ENCODE measurements at regions not wholly inside any gene's neighbourhood (a gene's known extent, or its start where the extent isn't known, plus 50 kb on each side); places are given as distances from the start of the nearest gene placed in this dataset.

DNA sequence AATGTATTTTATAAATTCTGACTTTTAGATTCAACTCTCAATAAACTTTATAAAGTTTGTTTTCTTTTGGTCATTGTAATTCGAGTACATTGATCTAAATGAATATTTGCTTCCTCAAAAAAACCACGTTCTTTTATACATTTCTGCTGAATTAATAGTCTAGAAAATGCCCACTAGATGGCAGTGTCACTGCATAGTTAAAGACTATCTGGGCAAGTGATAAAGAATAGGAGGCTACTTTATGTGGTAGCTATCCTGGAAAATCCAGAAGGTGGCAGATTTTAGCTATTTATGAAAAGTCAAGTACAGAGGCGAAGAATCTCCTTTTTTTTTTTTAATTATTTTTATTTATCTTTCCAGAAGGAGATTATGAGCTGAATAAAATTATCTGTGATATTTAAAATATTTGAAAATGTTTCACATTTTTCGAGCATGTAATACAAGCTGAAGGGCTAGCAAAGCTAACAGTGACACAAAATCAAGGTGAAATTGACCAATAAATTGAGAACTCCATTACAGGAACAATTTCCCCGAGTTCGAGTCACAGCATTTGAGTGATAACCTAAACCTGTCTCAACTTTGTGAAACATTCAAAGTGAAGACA, 221.8 kb downstream of the OLFM4 start:
- no peak overlapping the region for H3K4me3 ChIP-seq (ENCODE audit: control insufficient read depth, low read depth, low read length)
- peak; percentile 45 for DNase-seq (ENCODE audit: low read depth)
- TF ChIP-seq, protein P1, sequence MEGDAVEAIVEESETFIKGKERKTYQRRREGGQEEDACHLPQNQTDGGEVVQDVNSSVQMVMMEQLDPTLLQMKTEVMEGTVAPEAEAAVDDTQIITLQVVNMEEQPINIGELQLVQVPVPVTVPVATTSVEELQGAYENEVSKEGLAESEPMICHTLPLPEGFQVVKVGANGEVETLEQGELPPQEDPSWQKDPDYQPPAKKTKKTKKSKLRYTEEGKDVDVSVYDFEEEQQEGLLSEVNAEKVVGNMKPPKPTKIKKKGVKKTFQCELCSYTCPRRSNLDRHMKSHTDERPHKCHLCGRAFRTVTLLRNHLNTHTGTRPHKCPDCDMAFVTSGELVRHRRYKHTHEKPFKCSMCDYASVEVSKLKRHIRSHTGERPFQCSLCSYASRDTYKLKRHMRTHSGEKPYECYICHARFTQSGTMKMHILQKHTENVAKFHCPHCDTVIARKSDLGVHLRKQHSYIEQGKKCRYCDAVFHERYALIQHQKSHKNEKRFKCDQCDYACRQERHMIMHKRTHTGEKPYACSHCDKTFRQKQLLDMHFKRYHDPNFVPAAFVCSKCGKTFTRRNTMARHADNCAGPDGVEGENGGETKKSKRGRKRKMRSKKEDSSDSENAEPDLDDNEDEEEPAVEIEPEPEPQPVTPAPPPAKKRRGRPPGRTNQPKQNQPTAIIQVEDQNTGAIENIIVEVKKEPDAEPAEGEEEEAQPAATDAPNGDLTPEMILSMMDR (IDR thresholded peaks at IDR 0.05; ENCODE audit: control insufficient read depth, insufficient read depth, low read depth, low read length, missing control alignments), result peak; percentile 59

DNA sequence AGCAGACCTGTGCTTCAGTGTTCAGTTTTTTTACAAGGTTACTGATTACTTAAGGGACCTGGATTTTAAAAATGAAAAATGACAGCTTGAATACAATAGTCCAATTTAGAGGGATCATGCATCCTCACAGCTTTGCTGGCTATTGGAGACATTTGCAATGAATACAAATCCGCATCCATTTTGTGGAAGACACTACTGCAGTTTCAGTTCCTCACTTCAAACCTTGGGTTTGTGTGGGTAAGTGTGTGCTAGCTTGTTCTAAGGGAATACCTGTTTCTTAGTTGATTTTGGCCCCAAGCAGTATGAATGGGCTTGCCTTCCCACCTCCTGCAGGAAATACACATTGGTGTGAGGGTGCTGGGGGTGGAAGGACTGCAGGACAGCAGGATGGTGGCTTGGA, 222.4 kb downstream of the OLFM4 start:
- H3K4me3 ChIP-seq (ENCODE audit: control insufficient read depth, low read depth, low read length), result no peak overlapping the region
- TF ChIP-seq, protein P1 (IDR thresholded peaks at IDR 0.05; ENCODE audit: control insufficient read depth, insufficient read depth, low read depth, low read length, missing control alignments), result no peak
- DNase-seq (ENCODE audit: low read depth), result no peak

GRCh38 chr13:53254500-53254899, 225.9 kb downstream of the OLFM4 start:
- no peak for DNase-seq (ENCODE audit: low read depth)
- TF ChIP-seq, protein P1 (IDR thresholded peaks at IDR 0.05; ENCODE audit: control insufficient read depth, insufficient read depth, low read depth, low read length, missing control alignments), result no peak

DNA sequence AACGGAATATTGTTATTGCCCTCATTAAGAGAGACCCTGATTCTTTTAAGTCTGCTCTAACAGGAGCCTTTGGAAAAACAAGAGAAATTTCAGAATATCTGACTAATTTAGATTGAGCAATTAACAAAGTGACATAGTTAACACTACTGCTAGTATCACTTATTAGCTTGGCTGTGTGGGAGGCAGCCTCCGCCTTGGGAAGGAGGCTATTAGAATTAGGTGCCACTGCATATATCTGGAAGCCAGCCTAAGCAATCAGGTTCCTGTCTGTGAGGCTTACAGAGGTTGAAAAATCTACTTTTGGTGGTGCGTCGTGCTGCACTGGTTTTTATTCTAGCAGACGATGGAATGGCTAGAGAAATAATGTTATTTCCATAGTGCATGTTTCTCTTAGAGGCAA, 227.2 kb downstream of the OLFM4 start:
- TF ChIP-seq, protein P1 (IDR thresholded peaks at IDR 0.05; ENCODE audit: control insufficient read depth, insufficient read depth, low read depth, low read length, missing control alignments), result no peak

More at GRCh38 chr13:53254500-53254899, 225.9 kb downstream of the OLFM4 start:
- H3K4me3 ChIP-seq (ENCODE audit: control insufficient read depth, low read depth, low read length), result no peak overlapping the region

GRCh38 chr13:53260594-53260993, 232.0 kb downstream of the OLFM4 start:
- DNase-seq (ENCODE audit: low read depth), result no peak
- no peak overlapping the region for H3K4me3 ChIP-seq (ENCODE audit: control insufficient read depth, low read depth, low read length)
- TF ChIP-seq, protein P1 (IDR thresholded peaks at IDR 0.05; ENCODE audit: control insufficient read depth, insufficient read depth, low read depth, low read length, missing control alignments), result no peak

More for the DNA sequence above, 227.2 kb downstream of the OLFM4 start:
- no peak for DNase-seq (ENCODE audit: low read depth)
- H3K4me3 ChIP-seq (ENCODE audit: control insufficient read depth, low read depth, low read length), result no peak overlapping the region

GRCh38 chr13:53264751-53265385, 236.3 kb downstream of the OLFM4 start:
- DNase-seq (ENCODE audit: low read depth), result no peak
- H3K4me3 ChIP-seq (ENCODE audit: control insufficient read depth, low read depth, low read length), result no peak overlapping the region
- TF ChIP-seq, protein P1 (IDR thresholded peaks at IDR 0.05; ENCODE audit: control insufficient read depth, insufficient read depth, low read depth, low read length, missing control alignments), result no peak

All from AG09309 (cell line).